GM19324 (cell line): ENCODE measurements at regions not wholly inside any gene's neighbourhood (a gene's known extent, or its start where the extent isn't known, plus 50 kb on each side); places are given as distances from the start of the nearest gene placed in this dataset.
"Not testable (repeated sequence)": the region's sequence is repeated elsewhere in the genome, so short reads cannot be mapped to it uniquely, and the experiment has no call there.

Experiments used
- ATAC-seq: cut with Tn5 transposase; IDR thresholded peaks from one replicate; pipeline ENCODE4 v1.9.1; 2021; ENCODE audit warnings: mild to moderate bottlenecking, moderate library complexity; ENCODE audit not compliant: unreplicated experiment, low FRiP score

GRCh38 chr18:33820517-33821371 is 242.7 kb downstream of the ASXL3 start:
- ATAC-seq = no peak

GRCh38 chr18:33819692-33820343 is 241.8 kb downstream of the ASXL3 start:
- ATAC-seq = not testable (repeated sequence)

- no peak for ATAC-seq
Observed at GRCh38 chr18:33818145-33818544, 240.1 kb downstream of the ASXL3 start.

- no peak for ATAC-seq
Observed at GRCh38 chr18:33817096-33817495, 239.1 kb downstream of the ASXL3 start.

- no peak for ATAC-seq
Observed at GRCh38 chr18:33814546-33814945, 236.5 kb downstream of the ASXL3 start.

GRCh38 chr18:33812186-33812585 is 234.2 kb downstream of the ASXL3 start:
- no peak for ATAC-seq

- no peak for ATAC-seq
Observed at GRCh38 chr18:33805592-33805991, 227.6 kb downstream of the ASXL3 start.

- ATAC-seq = no peak
Observed at GRCh38 chr18:33804258-33804657, 226.2 kb downstream of the ASXL3 start.

GRCh38 chr18:33803636-33804035 is 225.6 kb downstream of the ASXL3 start:
- no peak for ATAC-seq

- ATAC-seq = no peak
Observed at GRCh38 chr18:33802955-33803354, 224.9 kb downstream of the ASXL3 start.
